CD4-positive, alpha-beta T cell treated with Interleukin-4 for 1 hour (primary cell): ENCODE measurements at regions not wholly inside any gene's neighbourhood (a gene's known extent, or its start where the extent isn't known, plus 50 kb on each side); places are given as distances from the start of the nearest gene placed in this dataset.
"Not testable (repeated sequence)": the region's sequence is repeated elsewhere in the genome, so short reads cannot be mapped to it uniquely, and the experiment has no call there.

Experiments used
- DNase-seq, 2 donors: peaks; one replicate each; pipeline ENCODE4 v3.0.0-alpha.2; 2020 to 2022

DNA sequence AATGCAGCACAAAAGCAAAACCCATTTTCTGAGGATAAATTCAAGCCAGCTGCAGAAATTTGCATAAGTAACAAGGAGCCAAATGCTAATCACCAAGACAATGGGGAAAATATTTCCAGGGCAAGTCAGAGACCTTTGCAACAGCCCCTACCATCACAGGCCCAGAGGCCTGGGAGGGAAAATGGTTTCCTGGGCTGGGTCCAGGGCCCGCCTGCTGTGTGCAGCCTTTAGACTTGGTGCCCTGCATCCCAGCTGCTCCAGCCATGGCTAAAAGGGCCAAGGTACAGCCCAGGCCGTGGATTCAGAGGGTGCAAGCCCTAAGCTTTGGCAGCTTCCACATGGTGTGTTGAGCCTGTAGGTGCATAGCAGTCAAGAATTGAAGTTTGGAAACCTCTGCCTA is 309.5 kb upstream of the SGCG start:
- DNase-seq = no peak

GRCh38 chr13:22874839-22875238 is 305.9 kb upstream of the SGCG start:
- DNase-seq = no peak

GRCh38 chr13:22877421-22877820 is 303.4 kb upstream of the SGCG start:
- DNase-seq = no peak

- no peak for DNase-seq
These were observed 299.7 kb upstream of the SGCG start for GRCh38 chr13:22880741-22881720.

- DNase-seq = not testable (repeated sequence)
These were observed 298.8 kb upstream of the SGCG start for GRCh38 chr13:22881721-22882608.

DNA sequence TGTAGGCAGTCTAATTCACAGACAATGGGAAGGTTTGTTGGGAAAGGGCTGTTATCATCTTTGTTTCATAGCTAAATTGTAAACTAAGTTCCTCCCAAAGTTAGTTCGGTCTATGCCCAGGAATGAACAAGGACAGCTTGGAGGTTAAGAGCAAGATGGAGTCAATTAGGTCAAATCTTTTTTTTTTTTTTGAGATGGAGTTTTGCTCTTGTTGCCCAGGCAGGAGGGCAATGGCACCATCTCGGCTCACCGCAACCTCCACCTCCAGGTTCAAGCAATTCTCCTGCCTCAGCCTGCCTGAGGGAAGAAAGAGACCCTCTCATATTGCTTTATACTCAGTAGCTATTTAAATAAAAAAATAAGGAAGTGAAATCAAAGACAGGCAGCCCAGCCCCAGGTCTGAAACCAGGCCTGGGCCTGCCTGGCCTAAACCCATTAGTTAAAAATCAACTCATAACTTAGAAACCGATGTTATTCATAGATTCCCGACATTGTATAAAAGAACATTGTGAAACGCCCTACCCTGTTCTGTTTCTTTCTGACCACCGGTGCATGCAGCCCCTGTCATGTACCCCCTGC is 297.4 kb upstream of the SGCG start:
- no peak for DNase-seq

DNA sequence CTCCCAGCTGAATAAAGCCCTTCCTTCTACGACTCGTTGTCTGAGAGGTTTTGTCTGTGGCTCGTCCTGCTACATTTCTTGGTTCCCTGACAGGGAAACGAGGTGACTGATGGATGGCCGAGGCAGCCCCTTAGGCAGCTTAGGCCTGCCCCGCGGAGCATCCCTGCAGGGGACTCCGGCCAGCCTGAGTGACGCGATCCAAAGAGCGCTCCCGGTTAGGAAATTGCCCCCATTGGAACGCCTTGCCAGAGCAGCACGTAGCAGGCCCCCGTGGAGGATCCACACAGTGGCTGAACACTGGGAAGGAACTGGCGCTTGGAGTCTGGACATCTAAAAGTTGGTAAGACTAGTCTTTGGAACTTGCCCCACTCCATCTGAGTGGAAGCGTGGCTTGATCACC is 296.8 kb upstream of the SGCG start:
- no peak for DNase-seq

GRCh38 chr13:22886061-22886460 is 294.7 kb upstream of the SGCG start:
- DNase-seq = not testable (repeated sequence)

DNA sequence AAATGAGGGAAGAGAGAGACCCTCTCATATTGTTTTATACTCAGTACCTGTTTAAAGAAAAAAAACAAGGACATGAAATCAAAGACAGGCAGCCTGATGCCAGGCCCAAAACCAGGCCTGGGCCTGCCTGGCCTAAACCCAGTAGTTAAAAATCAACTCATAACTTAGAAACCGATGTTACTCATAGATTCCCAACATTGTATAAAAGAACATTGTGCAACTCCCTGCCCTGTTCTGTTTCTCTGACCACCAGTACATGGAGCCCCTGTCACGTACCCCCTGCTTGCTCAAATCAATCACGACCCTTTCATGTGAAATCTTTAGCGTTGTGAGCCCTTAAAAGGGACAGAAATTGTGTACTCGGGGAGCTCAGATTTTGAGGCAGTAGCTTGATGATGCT is 291.4 kb upstream of the SGCG start:
- DNase-seq = not testable (repeated sequence)

GRCh38 chr13:22893204-22893603 is 287.6 kb upstream of the SGCG start:
- no peak for DNase-seq

GRCh38 chr13:22893777-22894176 is 287.0 kb upstream of the SGCG start:
- no peak for DNase-seq

GRCh38 chr13:22897571-22898314 is 283.0 kb upstream of the SGCG start:
- DNase-seq = no peak

DNA sequence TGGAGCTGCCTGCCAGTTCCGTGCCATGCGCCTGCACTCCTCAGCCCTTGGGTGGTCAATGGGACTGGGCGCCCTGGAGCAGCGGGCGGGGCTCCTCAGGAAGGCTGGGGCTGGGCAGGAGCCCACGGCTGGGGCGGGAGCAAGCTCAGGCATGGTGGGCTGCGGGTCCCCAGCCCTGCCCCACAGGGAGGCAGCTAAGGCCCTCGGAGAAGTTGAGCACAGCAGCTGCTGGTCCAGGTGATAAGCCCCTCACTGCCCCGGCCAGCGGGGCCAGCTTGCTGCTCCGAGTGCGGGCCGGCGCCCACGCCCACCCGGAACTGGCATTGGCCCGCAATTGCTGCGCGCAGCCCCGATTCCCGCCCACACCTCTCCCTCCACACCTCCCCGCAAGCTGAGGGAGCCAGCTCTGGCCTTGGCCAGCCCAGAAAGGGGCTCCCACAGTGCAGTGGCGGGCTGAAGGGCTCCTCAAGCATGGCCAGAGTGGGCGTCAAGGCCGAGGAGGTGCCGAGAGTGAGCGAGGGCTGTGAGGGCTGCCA is 280.3 kb upstream of the SGCG start:
- not testable (repeated sequence) for DNase-seq

- DNase-seq = no peak
These were observed 277.5 kb upstream of the SGCG start for GRCh38 chr13:22903301-22903700.

DNA sequence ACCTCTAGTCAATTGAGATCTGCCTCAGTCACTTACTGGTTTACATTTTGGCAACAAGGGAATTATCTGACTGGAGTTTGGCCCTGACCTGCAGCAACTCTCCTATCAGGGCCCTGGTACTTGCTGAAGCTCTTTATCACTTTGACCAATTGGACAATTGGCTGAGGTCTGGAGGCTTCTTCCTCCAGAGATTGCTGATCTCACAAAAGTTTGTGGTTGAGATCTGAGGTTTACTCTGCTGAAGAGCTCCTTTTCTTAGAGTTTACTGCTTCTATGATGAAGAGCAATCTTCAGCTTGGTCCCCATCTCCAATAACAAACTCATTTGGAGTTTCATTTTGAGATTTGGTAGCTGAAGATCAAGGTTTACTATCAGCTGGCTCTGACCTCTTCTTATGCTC is 276.9 kb upstream of the SGCG start:
- no peak for DNase-seq

- DNase-seq = no peak
These were observed 265.2 kb upstream of the SGCG start for GRCh38 chr13:22915442-22916082.

- DNase-seq = not testable (repeated sequence)
These were observed 264.5 kb upstream of the SGCG start for GRCh38 chr13:22916276-22916675.

- DNase-seq = no peak
These were observed 254.7 kb upstream of the SGCG start for GRCh38 chr13:22925881-22926747.

GRCh38 chr13:22926748-22927400 is 253.9 kb upstream of the SGCG start:
- DNase-seq = no peak

DNA sequence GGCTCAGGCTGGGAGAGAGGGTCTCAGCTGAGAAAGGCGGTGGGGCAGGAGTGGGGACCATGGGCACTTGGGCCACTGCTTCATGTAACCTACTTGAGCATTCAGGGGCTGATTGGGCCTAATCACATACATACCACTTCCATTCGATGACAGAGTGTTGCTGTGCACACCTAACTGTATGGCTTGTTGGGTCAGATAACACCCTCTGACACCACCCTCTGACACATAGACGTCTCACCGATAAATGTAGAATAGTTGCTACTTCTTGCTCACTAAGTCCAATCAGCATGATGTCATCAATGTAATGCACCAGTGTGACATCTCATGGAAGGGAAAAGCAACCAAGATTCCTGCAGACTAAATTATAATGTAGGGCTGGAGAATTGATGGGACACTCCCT is 252.9 kb upstream of the SGCG start:
- not testable (repeated sequence) for DNase-seq
